Fibroblast of pulmonary artery (primary cell): ENCODE measurements at regions not wholly inside any gene's neighbourhood (a gene's known extent, or its start where the extent isn't known, plus 50 kb on each side); places are given as distances from the start of the nearest gene placed in this dataset.
A peak's percentile ranks its signal among the peaks of the same experiment; 100 is the strongest.

Experiments used
- DNase-seq: peaks from one replicate; pipeline ENCODE4 v3.0.0-alpha.2; 2010; ENCODE audit warnings: low read depth
- H3K4me3 ChIP-seq: replicated peaks from 2 replicates; pipeline ENCODE4 v1.5.1; 2011; ENCODE audit warnings: low read depth, mild to moderate bottlenecking, control low read depth, low read length, moderate library complexity
- CTCF ChIP-seq: IDR thresholded peaks from 2 replicates; pipeline ENCODE4 v1.5.1; 2011; ENCODE audit warnings: mild to moderate bottlenecking, control low read depth, low read length, inconsistent platforms; ENCODE audit errors: missing control alignments

- DNase-seq = no peak
- TF ChIP-seq CTCF = no peak
- H3K4me3 ChIP-seq = no peak overlapping the region
Observed at GRCh38 chr14:65329481-65329880, 83.0 kb upstream of the FUT8 start.

DNA sequence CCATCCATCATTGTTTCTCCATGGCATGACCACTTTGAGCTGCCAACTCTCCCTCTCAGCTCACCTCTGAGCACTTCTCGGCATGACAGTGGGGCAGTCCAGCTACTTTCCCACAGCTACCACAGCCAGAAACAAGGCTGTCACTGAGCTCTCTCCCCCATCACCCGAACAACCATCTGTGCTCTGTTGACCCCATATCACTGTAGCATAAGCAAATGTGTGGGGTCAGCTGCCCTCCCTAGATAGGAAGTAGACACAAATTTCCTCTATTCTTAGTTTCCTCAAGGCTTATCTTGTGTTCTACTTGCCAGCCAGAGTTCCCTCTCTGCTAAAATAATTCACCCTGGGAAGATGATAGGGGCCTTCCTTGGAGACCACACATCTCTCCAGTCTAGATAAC, 82.6 kb upstream of the FUT8 start:
- DNase-seq = no peak
- no peak overlapping the region for H3K4me3 ChIP-seq
- TF ChIP-seq CTCF = no peak

DNA sequence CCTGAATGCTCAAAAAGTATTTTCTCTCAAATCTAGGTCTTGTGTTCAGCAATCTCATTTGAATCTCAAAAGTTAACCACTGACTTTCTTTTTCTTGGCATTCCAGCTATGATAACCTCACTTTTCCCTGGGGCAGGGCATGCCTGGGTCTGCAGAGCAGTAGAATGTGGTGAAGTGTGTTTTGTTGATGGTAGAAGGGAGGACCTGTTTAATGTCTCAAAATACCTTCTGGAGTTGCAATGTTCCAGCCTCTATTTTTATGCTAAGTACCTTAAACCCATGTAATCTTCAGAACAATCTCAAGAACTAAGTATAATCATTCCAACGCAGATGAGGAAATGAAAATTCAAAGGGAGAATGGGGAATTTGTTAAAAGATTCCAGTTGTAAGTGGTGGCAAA, 82.1 kb upstream of the FUT8 start:
- H3K4me3 ChIP-seq = no peak overlapping the region
- DNase-seq = no peak

GRCh38 chr14:65331652-65332051, 80.9 kb upstream of the FUT8 start:
- TF ChIP-seq CTCF = no peak
- DNase-seq = no peak
- H3K4me3 ChIP-seq = no peak overlapping the region

More for the DNA sequence above, 82.1 kb upstream of the FUT8 start:
- no peak for TF ChIP-seq CTCF

DNA sequence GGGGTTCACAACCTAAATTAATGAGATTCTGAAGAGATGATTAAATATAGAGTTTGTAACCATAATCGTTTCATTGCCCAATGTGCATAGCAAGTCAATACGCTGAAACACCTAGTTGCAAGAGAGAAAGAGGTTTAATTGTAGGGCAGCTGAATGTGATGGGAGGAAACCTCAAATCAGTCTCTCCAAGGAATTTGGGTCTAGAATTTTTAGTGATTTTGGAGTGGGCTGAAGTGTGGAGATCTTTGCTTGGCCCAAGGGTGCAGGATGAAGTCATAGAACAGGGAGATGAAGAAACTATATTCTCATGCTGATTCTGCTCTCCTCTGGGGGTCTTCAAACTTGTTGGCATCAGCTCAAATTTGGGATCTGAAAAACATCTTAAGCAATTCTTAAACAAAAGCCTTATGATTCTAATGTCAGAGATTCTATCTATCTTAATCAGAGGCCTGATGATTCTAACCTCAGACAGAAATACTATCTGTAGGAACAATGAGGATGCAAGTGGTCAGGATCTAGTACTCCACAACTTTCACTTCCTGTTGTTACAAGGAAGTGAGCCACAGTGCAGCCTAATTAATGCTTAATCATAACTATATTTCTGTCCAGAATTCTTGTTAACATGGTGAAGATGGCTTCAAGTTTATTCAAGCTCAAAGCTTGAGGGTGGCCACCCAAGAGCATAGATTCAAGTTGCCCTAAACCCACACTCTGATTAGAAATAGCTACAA, 80.2 kb upstream of the FUT8 start:
- no peak for TF ChIP-seq CTCF
- no peak overlapping the region for H3K4me3 ChIP-seq
- DNase-seq = no peak

- no peak for TF ChIP-seq CTCF
- no peak overlapping the region for H3K4me3 ChIP-seq
- peak; percentile 71 for DNase-seq
Observed at GRCh38 chr14:65333943-65334687, 78.4 kb upstream of the FUT8 start.
